Fibroblast of pulmonary artery (primary cell): ENCODE measurements at regions not wholly inside any gene's neighbourhood (a gene's known extent, or its start where the extent isn't known, plus 50 kb on each side); places are given as distances from the start of the nearest gene placed in this dataset.

Experiments
- DNase-seq: peaks from one replicate; pipeline ENCODE4 v3.0.0-alpha.2; 2010; ENCODE audit warnings: low read depth
- H3K4me3 ChIP-seq: replicated peaks from 2 replicates; pipeline ENCODE4 v1.5.1; 2011; ENCODE audit warnings: low read depth, mild to moderate bottlenecking, control low read depth, low read length, moderate library complexity
- TF ChIP-seq, protein P1 (sequence below): IDR thresholded peaks from 2 replicates; pipeline ENCODE4 v1.5.1; 2011; ENCODE audit warnings: mild to moderate bottlenecking, control low read depth, low read length, inconsistent platforms; ENCODE audit errors: missing control alignments

GRCh38 chrY:7240101-7240500 is 328.5 kb upstream of the AMELY start:
- H3K4me3 ChIP-seq, result no peak overlapping the region
- no peak for DNase-seq
- TF ChIP-seq, protein P1, sequence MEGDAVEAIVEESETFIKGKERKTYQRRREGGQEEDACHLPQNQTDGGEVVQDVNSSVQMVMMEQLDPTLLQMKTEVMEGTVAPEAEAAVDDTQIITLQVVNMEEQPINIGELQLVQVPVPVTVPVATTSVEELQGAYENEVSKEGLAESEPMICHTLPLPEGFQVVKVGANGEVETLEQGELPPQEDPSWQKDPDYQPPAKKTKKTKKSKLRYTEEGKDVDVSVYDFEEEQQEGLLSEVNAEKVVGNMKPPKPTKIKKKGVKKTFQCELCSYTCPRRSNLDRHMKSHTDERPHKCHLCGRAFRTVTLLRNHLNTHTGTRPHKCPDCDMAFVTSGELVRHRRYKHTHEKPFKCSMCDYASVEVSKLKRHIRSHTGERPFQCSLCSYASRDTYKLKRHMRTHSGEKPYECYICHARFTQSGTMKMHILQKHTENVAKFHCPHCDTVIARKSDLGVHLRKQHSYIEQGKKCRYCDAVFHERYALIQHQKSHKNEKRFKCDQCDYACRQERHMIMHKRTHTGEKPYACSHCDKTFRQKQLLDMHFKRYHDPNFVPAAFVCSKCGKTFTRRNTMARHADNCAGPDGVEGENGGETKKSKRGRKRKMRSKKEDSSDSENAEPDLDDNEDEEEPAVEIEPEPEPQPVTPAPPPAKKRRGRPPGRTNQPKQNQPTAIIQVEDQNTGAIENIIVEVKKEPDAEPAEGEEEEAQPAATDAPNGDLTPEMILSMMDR, result no peak

DNA sequence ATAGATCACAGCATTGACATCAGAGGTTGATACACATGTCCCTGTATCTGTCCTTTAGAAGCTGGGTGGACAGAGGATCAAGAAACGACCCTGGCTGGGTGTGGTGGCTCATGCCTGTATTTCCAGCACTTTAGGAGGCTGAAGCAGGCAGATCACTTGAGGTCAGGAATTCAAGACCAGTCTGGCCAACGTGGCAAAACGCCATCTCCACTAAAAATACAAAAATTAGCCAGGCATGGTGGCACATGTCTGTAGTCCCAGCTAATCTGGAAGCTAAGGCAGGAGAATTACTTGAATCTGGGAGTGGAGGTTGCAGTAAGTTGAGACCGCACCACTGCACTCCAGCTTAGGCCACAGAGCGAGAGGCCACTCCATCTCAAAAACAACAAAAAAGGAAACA is 300.4 kb upstream of the AMELY start:
- no peak overlapping the region for H3K4me3 ChIP-seq
- DNase-seq, result no peak
- TF ChIP-seq, protein P1, result no peak

- TF ChIP-seq, protein P1, result no peak
- no peak for DNase-seq
Observed at GRCh38 chrY:7204456-7204855, 292.9 kb upstream of the AMELY start.

DNA sequence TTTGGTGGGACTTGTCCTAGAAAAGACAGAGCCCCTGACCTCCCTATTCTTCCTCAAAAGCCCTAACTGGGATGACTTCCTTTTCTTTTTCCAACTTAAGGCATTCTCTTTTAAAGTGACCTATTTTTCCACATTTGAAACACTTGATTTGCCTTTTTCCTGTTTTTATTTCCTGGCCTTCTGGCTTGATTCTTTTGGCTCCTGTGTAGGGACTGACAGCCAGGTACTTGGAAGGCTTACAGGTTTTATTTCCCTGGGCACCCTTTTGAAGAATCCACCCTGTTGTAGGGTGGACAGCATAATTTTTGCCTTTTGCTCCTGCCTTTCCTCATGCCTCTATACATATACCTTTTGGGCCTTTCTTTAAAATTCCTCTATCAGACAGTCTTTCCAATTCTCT is 271.0 kb upstream of the AMELY start:
- H3K4me3 ChIP-seq, result no peak overlapping the region
- DNase-seq, result no peak

More at GRCh38 chrY:7204456-7204855, 292.9 kb upstream of the AMELY start:
- no peak overlapping the region for H3K4me3 ChIP-seq

DNA sequence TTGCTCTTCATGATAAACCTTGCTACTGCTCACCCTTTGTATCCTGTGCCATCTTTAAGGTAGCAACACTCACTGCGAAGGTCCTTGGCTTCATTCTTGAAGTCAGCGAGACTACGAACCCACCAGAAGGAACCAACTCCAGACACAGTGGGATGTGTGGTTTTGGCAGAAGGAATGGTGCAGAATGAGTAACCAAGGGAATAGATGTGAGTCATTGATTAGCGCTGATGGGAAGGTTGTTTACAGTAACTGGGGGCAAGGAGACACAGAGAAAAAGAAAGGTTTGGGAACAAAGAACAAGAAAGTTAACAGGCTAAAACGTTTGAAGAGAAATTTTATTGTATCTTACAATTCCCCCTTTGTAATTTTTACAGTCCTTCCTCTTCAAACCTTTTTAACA is 266.1 kb upstream of the AMELY start:
- no peak for DNase-seq
- H3K4me3 ChIP-seq, result no peak overlapping the region
- TF ChIP-seq, protein P1, result no peak

More for the DNA sequence above, 271.0 kb upstream of the AMELY start:
- TF ChIP-seq, protein P1, result no peak

GRCh38 chrY:7169475-7169874 is 257.9 kb upstream of the AMELY start:
- TF ChIP-seq, protein P1, result no peak
- no peak for DNase-seq
- H3K4me3 ChIP-seq, result no peak overlapping the region

- TF ChIP-seq, protein P1, result no peak
- DNase-seq, result no peak
- H3K4me3 ChIP-seq, result no peak overlapping the region
Observed at GRCh38 chrY:7141477-7141876, 229.9 kb upstream of the AMELY start.
